ENCODE measurements at regions not wholly inside any gene's neighbourhood (a gene's known extent, or its start where the extent isn't known, plus 50 kb on each side); places are given as distances from the start of the nearest gene placed in this dataset.

- TF ChIP-seq CTCF (IDR thresholded peaks at IDR 0.05): no peak
- Mint-ChIP-seq H3K4me3 (ENCODE audit: unreplicated experiment) (no peak overlapping the region), H3K27ac (ENCODE audit: unreplicated experiment) (no peak overlapping the region), H3K36me3 (ENCODE audit: unreplicated experiment) (no peaks in the 10 kb centered on the region), H3K27me3 (ENCODE audit: unreplicated experiment) (peaks cover 6% of the 10 kb centered on the region), H3K4me1 (ENCODE audit: unreplicated experiment) (peaks cover 2% of the 10 kb centered on the region), H3K9me3 (ENCODE audit: unreplicated experiment) (peaks cover 15% of the 10 kb centered on the region)
- no peak for DNase-seq (ENCODE audit: extremely low spot score, unreplicated experiment)
These were observed 91.1 kb downstream of the CH25H start for GRCh38 chr10:89115876-89116627.

GRCh38 chr10:89114846-89115625, 92.1 kb downstream of the CH25H start:
- Mint-ChIP-seq H3K9me3 (ENCODE audit: unreplicated experiment) (peaks cover 15% of the 10 kb centered on the region), H3K27me3 (ENCODE audit: unreplicated experiment) (peaks cover 6% of the 10 kb centered on the region), H3K27ac (ENCODE audit: unreplicated experiment) (no peak overlapping the region), H3K4me3 (ENCODE audit: unreplicated experiment) (no peak overlapping the region), H3K4me1 (ENCODE audit: unreplicated experiment) (peaks cover 2% of the 10 kb centered on the region), H3K36me3 (ENCODE audit: unreplicated experiment) (no peaks in the 10 kb centered on the region)
- TF ChIP-seq CTCF (IDR thresholded peaks at IDR 0.05): no peak
- no peak for DNase-seq (ENCODE audit: extremely low spot score, unreplicated experiment)

GRCh38 chr10:89102735-89103134, 104.4 kb downstream of the CH25H start:
- Mint-ChIP-seq H3K27me3 (ENCODE audit: unreplicated experiment) (peaks cover 3% of the 10 kb centered on the region), H3K36me3 (ENCODE audit: unreplicated experiment) (peaks cover 2% of the 10 kb centered on the region), H3K4me1 (ENCODE audit: unreplicated experiment) (no peaks in the 10 kb centered on the region), H3K27ac (ENCODE audit: unreplicated experiment) (no peak overlapping the region), H3K4me3 (ENCODE audit: unreplicated experiment) (no peak overlapping the region), H3K9me3 (ENCODE audit: unreplicated experiment) (no peaks in the 10 kb centered on the region)
- no peak for TF ChIP-seq CTCF (IDR thresholded peaks at IDR 0.05)
- no peak for DNase-seq (ENCODE audit: extremely low spot score, unreplicated experiment)

GRCh38 chr10:89101943-89102342, 105.2 kb downstream of the CH25H start:
- H3K4me3 Mint-ChIP-seq (ENCODE audit: unreplicated experiment): no peak overlapping the region
- H3K36me3 Mint-ChIP-seq (ENCODE audit: unreplicated experiment): peaks cover 2% of the 10 kb centered on the region
- H3K27me3 Mint-ChIP-seq (ENCODE audit: unreplicated experiment): peaks cover 3% of the 10 kb centered on the region
- no peak overlapping the region for H3K27ac Mint-ChIP-seq (ENCODE audit: unreplicated experiment)
- TF ChIP-seq CTCF (IDR thresholded peaks at IDR 0.05): no peak
- no peak for DNase-seq (ENCODE audit: extremely low spot score, unreplicated experiment)
- H3K9me3 Mint-ChIP-seq (ENCODE audit: unreplicated experiment): no peaks in the 10 kb centered on the region
- H3K4me1 Mint-ChIP-seq (ENCODE audit: unreplicated experiment): no peaks in the 10 kb centered on the region

- H3K4me1 Mint-ChIP-seq (ENCODE audit: unreplicated experiment): no peaks in the 10 kb centered on the region
- no peak overlapping the region for H3K27ac Mint-ChIP-seq (ENCODE audit: unreplicated experiment)
- H3K36me3 Mint-ChIP-seq (ENCODE audit: unreplicated experiment): no peaks in the 10 kb centered on the region
- H3K27me3 Mint-ChIP-seq (ENCODE audit: unreplicated experiment): peaks cover 3% of the 10 kb centered on the region
- H3K4me3 Mint-ChIP-seq (ENCODE audit: unreplicated experiment): no peak overlapping the region
- no peak for TF ChIP-seq CTCF (IDR thresholded peaks at IDR 0.05)
- H3K9me3 Mint-ChIP-seq (ENCODE audit: unreplicated experiment): no peaks in the 10 kb centered on the region
- no peak for DNase-seq (ENCODE audit: extremely low spot score, unreplicated experiment)
These were observed 106.4 kb downstream of the CH25H start for GRCh38 chr10:89100680-89101079.

Data from osteocyte (in vitro differentiated cells).